ENCODE measurements at regions not wholly inside any gene's neighbourhood (a gene's known extent, or its start where the extent isn't known, plus 50 kb on each side); places are given as distances from the start of the nearest gene placed in this dataset.

- TF ChIP-seq POLR2A (IDR thresholded peaks at IDR 0.05) (no peak), CTCF (IDR thresholded peaks at IDR 0.05) (no peak)
- 75 to 82% (median 76%) methylated on average over 12 to 13 of the region's 13 CpGs for WGBS, 4 donors
Observed at GRCh38 chr11:134464981-134465730, 53.1 kb upstream of the B3GAT1 start.

GRCh38 chr11:134464196-134464595 lies 52.2 kb upstream of the B3GAT1 start:
- H3K27me3 ChIP-seq = peaks cover 3% of the 10 kb centered on the region

More at GRCh38 chr11:134464981-134465730, 53.1 kb upstream of the B3GAT1 start:
- Histone ChIP-seq H3K27me3 (peaks cover 3% of the 10 kb centered on the region), H3K27ac (no peak overlapping the region), H3K9me3 (replicated peaks in 1 of 3) (no peaks in the 10 kb centered on the region), H3K4me3 (no peak overlapping the region), H3K36me3 (replicated peaks in 1 of 2) (no peaks in the 10 kb centered on the region), H3K4me1 (replicated peaks in 1 of 2) (no peaks in the 10 kb centered on the region)
- intact Hi-C loops (cut with DNase I) = no loop called here
- DNase-seq = no peak

GRCh38 chr11:134463716-134464115 lies 51.7 kb upstream of the B3GAT1 start:
- Histone ChIP-seq H3K27ac (no peak overlapping the region), H3K9me3 (replicated peaks in 1 of 3) (no peaks in the 10 kb centered on the region), H3K36me3 (replicated peaks in 1 of 2) (no peaks in the 10 kb centered on the region), H3K4me3 (no peak overlapping the region), H3K27me3 (peaks cover 3% of the 10 kb centered on the region), H3K4me1 (replicated peaks in 1 of 2) (no peaks in the 10 kb centered on the region)
- intact Hi-C loops (cut with DNase I) = no loop called here
- TF ChIP-seq POLR2A (IDR thresholded peaks at IDR 0.05) (no peak), CTCF (IDR thresholded peaks at IDR 0.05) (no peak)
- 64 to 81% (median 76%) methylated on average over 5 of the region's 5 CpGs for WGBS, 4 donors
- DNase-seq = no peak

More at GRCh38 chr11:134464196-134464595, 52.2 kb upstream of the B3GAT1 start:
- no peak overlapping the region for H3K27ac ChIP-seq
- no peak overlapping the region for H3K4me3 ChIP-seq
- no peaks in the 10 kb centered on the region for H3K36me3 ChIP-seq (replicated peaks in 1 of 2)
- intact Hi-C loops (cut with DNase I) = no loop called here
- no peaks in the 10 kb centered on the region for H3K9me3 ChIP-seq (replicated peaks in 1 of 3)
- DNase-seq = no peak
- no peak for TF ChIP-seq POLR2A (IDR thresholded peaks at IDR 0.05)
- TF ChIP-seq CTCF (IDR thresholded peaks at IDR 0.05) = no peak
- H3K4me1 ChIP-seq (replicated peaks in 1 of 2) = no peaks in the 10 kb centered on the region
- WGBS, 4 donors = 29 to 50% (median 34%) methylated on average over 6 of the region's 6 CpGs

Data from adrenal gland (tissue), 9 donors.